ENCODE measurements at regions not wholly inside any gene's neighbourhood (a gene's known extent, or its start where the extent isn't known, plus 50 kb on each side); places are given as distances from the start of the nearest gene placed in this dataset.

DNA sequence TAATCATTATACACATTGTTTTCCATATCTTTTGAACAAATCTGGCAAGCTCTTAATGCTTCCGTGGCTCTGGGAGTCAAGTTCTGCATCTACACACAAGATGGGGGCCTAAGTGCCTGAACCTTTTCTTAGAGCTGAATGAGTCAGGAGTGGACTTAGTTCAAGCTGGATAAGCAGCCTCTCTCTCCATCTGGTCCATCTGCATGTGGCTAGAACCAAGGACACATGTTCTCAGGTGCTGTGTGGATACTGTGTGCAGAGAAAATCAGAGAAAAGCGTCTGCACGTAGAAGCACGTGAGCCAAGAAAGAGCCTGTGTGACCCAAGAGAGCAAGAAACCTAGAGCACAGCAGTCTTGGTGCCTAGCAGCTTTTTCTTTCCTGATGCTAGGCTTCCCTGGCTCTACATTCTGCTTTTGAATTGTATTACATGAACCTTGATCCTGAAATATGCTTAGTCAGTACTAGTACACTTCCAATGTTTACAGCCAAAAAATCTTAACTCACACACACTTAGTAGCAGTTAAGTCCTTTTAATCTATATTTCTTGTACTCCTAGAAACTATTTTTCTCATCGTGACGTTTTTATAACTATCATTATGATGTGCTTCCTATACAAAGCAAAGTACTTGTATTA is 1798.9 kb downstream of the MAT2B start:
- Histone ChIP-seq H3K36me3 (ENCODE audit: control insufficient read depth, insufficient read depth, low read length) (no peaks in the 10 kb centered on the region), H3K4me3 (replicated peaks; ENCODE audit: low read depth, low read length) (no peak overlapping the region), H3K27me3 (replicated peaks; ENCODE audit: control insufficient read depth, insufficient read depth, low read length) (no peaks in the 10 kb centered on the region)
- TF ChIP-seq, protein P1, sequence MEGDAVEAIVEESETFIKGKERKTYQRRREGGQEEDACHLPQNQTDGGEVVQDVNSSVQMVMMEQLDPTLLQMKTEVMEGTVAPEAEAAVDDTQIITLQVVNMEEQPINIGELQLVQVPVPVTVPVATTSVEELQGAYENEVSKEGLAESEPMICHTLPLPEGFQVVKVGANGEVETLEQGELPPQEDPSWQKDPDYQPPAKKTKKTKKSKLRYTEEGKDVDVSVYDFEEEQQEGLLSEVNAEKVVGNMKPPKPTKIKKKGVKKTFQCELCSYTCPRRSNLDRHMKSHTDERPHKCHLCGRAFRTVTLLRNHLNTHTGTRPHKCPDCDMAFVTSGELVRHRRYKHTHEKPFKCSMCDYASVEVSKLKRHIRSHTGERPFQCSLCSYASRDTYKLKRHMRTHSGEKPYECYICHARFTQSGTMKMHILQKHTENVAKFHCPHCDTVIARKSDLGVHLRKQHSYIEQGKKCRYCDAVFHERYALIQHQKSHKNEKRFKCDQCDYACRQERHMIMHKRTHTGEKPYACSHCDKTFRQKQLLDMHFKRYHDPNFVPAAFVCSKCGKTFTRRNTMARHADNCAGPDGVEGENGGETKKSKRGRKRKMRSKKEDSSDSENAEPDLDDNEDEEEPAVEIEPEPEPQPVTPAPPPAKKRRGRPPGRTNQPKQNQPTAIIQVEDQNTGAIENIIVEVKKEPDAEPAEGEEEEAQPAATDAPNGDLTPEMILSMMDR (IDR thresholded peaks at IDR 0.05; ENCODE audit: insufficient read depth, low read length, poor library complexity, severe bottlenecking), result no peak
- DNase-seq (ENCODE audit: extremely low read depth, insufficient read length), result no peak

DNA sequence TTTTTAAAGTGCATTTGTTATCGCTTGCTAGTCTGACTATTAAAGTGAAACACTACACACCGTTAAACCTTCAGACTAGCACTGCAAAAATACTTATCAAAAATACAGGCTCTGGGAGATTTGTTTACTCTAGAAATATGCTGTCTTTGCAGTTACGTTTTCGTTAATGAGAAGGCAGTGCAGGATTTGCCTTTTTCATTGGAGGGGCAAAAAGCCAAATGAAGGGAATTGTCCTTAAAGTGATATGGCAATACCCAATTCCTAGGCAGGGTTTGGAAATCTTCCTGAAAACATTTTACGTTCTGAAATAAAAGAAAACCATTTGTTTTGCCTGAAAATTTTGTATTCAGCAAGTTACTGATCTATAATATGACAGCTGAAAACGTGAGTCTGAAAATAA is 1800.2 kb downstream of the MAT2B start:
- TF ChIP-seq, protein P1 (IDR thresholded peaks at IDR 0.05; ENCODE audit: insufficient read depth, low read length, poor library complexity, severe bottlenecking), result no peak
- Histone ChIP-seq H3K36me3 (ENCODE audit: control insufficient read depth, insufficient read depth, low read length) (no peaks in the 10 kb centered on the region), H3K27me3 (replicated peaks; ENCODE audit: control insufficient read depth, insufficient read depth, low read length) (no peaks in the 10 kb centered on the region), H3K4me3 (replicated peaks; ENCODE audit: low read depth, low read length) (no peak overlapping the region)
- no peak for DNase-seq (ENCODE audit: extremely low read depth, insufficient read length)

DNA sequence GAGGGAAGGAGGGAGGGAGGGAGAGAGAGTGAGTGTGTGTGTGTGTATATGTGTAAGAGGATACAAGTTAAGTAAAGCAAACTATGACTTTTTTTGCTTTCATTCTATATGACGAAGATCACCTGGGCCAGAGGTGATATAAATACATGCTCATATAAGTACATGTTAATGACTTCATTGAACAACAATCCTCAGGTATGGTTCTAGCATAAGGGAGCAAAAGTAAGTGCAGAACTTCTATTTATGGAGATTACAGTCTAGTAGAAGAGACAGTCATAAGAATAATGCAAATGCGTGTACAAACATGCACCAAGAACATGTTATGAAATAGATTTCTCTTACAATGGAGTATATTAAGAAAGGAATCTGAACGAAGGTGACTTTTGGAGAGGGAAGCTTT is 1804.0 kb downstream of the MAT2B start:
- Histone ChIP-seq H3K4me3 (replicated peaks; ENCODE audit: low read depth, low read length) (no peak overlapping the region), H3K36me3 (ENCODE audit: control insufficient read depth, insufficient read depth, low read length) (no peaks in the 10 kb centered on the region), H3K27me3 (replicated peaks; ENCODE audit: control insufficient read depth, insufficient read depth, low read length) (no peaks in the 10 kb centered on the region)
- no peak for DNase-seq (ENCODE audit: extremely low read depth, insufficient read length)
- TF ChIP-seq, protein P1 (IDR thresholded peaks at IDR 0.05; ENCODE audit: insufficient read depth, low read length, poor library complexity, severe bottlenecking), result no peak

DNA sequence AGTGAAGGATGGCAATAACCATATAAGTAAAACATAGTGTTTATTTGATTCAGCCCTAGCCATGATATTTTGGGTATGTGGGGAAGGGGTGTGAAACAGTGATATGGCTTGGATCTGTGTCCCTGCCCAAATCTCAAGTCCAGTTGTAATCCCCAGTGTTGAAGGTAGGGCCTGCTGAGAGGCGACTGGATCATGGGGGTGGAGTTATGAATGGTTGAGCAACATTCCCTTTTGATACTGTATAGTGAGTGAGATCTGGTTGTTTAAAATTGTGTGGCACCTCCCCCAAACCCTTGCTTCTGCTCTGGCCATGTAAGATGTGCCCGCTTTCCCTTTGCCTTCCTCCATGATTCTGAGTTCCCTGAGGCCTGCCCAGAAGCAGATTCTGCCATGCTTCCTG is 1804.6 kb downstream of the MAT2B start:
- TF ChIP-seq, protein P1 (IDR thresholded peaks at IDR 0.05; ENCODE audit: insufficient read depth, low read length, poor library complexity, severe bottlenecking), result no peak
- Histone ChIP-seq H3K36me3 (ENCODE audit: control insufficient read depth, insufficient read depth, low read length) (no peaks in the 10 kb centered on the region), H3K4me3 (replicated peaks; ENCODE audit: low read depth, low read length) (no peak overlapping the region), H3K27me3 (replicated peaks; ENCODE audit: control insufficient read depth, insufficient read depth, low read length) (no peaks in the 10 kb centered on the region)
- DNase-seq (ENCODE audit: extremely low read depth, insufficient read length), result no peak

DNA sequence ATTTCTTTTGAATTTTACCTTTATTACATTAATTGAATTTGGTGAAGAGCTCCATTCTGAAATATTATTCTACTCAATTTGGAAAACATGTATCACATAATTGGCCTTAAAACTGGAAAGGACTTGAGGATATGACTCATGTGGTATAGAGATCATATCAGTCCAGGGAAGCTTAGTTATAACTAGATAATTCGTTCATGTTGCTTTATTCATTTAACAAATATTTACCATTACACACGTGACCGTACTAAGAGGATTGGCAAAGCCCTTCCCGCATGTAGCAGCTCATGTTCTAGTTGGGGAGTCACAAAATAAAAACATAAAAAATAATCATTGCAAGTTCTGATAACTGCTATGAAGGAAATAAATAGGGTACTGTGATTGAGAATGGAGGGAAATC is 1816.5 kb downstream of the MAT2B start:
- TF ChIP-seq, protein P1 (IDR thresholded peaks at IDR 0.05; ENCODE audit: insufficient read depth, low read length, poor library complexity, severe bottlenecking), result no peak
- DNase-seq (ENCODE audit: extremely low read depth, insufficient read length), result no peak
- Histone ChIP-seq H3K36me3 (ENCODE audit: control insufficient read depth, insufficient read depth, low read length) (no peaks in the 10 kb centered on the region), H3K4me3 (replicated peaks; ENCODE audit: low read depth, low read length) (no peak overlapping the region), H3K27me3 (replicated peaks; ENCODE audit: control insufficient read depth, insufficient read depth, low read length) (no peaks in the 10 kb centered on the region)

DNA sequence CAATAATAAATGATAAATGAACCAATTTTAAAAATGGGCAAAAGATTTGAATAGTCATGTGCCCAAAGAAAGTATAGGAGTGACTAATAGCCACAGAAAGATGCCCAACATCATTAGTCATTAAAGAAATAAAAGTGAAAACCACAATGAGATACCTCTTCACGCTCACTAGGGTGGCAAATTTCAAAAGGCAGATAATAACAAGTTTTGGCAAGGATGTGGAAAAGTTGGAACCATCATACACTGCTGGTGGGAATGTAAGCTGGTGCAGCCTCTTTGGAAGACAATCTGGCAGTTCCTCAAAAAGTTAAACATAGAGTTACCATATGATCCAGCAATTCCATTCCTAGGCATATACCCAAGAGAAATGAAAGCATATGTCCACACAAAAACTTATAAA is 1819.8 kb downstream of the MAT2B start:
- Histone ChIP-seq H3K27me3 (replicated peaks; ENCODE audit: control insufficient read depth, insufficient read depth, low read length) (no peaks in the 10 kb centered on the region), H3K4me3 (replicated peaks; ENCODE audit: low read depth, low read length) (no peak overlapping the region), H3K36me3 (ENCODE audit: control insufficient read depth, insufficient read depth, low read length) (no peaks in the 10 kb centered on the region)
- DNase-seq (ENCODE audit: extremely low read depth, insufficient read length), result no peak
- TF ChIP-seq, protein P1 (IDR thresholded peaks at IDR 0.05; ENCODE audit: insufficient read depth, low read length, poor library complexity, severe bottlenecking), result no peak
